Common myeloid progenitor, CD34-positive (primary cell): ENCODE measurements at regions not wholly inside any gene's neighbourhood (a gene's known extent, or its start where the extent isn't known, plus 50 kb on each side); places are given as distances from the start of the nearest gene placed in this dataset.

Experiments used
- CTCF ChIA-PET: fragments of 350-600 bp; sonication (Branson Sonifier 250); formaldehyde crosslinking; loops from one replicate; lab custom pipeline; 2021; ENCODE audit warnings: antibody characterized with exemption; lab: Charles Lee
- POLR2A ChIA-PET: fragments of 350-600 bp; sonication (Branson Sonifier 250); formaldehyde crosslinking; loops from one replicate; lab custom pipeline; 2021; ENCODE audit warnings: antibody characterized with exemption; lab: Charles Lee
- DNase-seq, 3 donors: peaks; one replicate each; pipeline versions ENCODE4 v3.0.0 to v3.0.0-alpha.2; 2013
- H3K27ac ChIP-seq, 2 experiments: 1 replicate in 1 of 2; 2 replicates in 1 of 2; pipeline ENCODE4 v1.7.0; 2013; ENCODE audit warnings: inconsistent platforms in 2 of 2, low read length in 2 of 2, mild to moderate bottlenecking in 2 of 2, low read depth in 1 of 2, moderate library complexity in 1 of 2; ENCODE audit not compliant: severe bottlenecking in 2 of 2, insufficient read depth in 1 of 2, poor library complexity in 1 of 2
- H3K27me3 ChIP-seq, 5 experiments: replicated peaks in 2 of 5; 1 replicate in 3 of 5; 2 replicates in 2 of 5; pipeline versions ENCODE4 v1.6.1 to v1.7.0; 2013; ENCODE audit warnings: low read length in 4 of 5, mild to moderate bottlenecking in 2 of 5, moderate library complexity in 2 of 5, inconsistent platforms in 1 of 5; ENCODE audit not compliant: insufficient read depth in 5 of 5, control insufficient read depth in 4 of 5
- H3K36me3 ChIP-seq, 4 experiments: 1 replicate in 2 of 4; 2 replicates in 2 of 4; pipeline versions ENCODE4 v1.6.1 to v1.7.0; 2013; ENCODE audit warnings: low read length in 3 of 4, control low read depth in 1 of 4, mild to moderate bottlenecking in 1 of 4; ENCODE audit not compliant: control insufficient read depth in 4 of 4, insufficient read depth in 4 of 4
- H3K4me1 ChIP-seq, 4 experiments: 1 replicate in 3 of 4; 2 replicates in 1 of 4; pipeline versions ENCODE4 v1.6.1 to v1.7.1; 2013; ENCODE audit warnings: low read length in 3 of 4, mild to moderate bottlenecking in 3 of 4, control low read depth in 1 of 4, inconsistent platforms in 1 of 4, moderate library complexity in 1 of 4; ENCODE audit not compliant: control insufficient read depth in 4 of 4, insufficient read depth in 4 of 4; ENCODE audit errors: control extremely low read depth in 1 of 4
- H3K4me3 ChIP-seq, 7 experiments: 1 replicate in 4 of 7; 2 replicates in 3 of 7; pipeline versions ENCODE4 v1.5.1 to v1.7.0; 2013; ENCODE audit warnings: mild to moderate bottlenecking in 7 of 7, low read length in 6 of 7, moderate library complexity in 6 of 7, inconsistent platforms in 2 of 7, low read depth in 2 of 7, control low read depth in 1 of 7; ENCODE audit not compliant: insufficient read depth in 4 of 7, control insufficient read depth in 1 of 7; ENCODE audit errors: extremely low read depth in 1 of 7
- H3K9me3 ChIP-seq, 5 experiments: 1 replicate in 4 of 5; 2 replicates in 1 of 5; pipeline versions ENCODE4 v1.6.1 to v1.7.1; 2013; ENCODE audit warnings: low read length in 4 of 5, mild to moderate bottlenecking in 2 of 5, inconsistent platforms in 1 of 5, low read depth in 1 of 5, moderate library complexity in 1 of 5; ENCODE audit not compliant: control insufficient read depth in 4 of 5, insufficient read depth in 2 of 5; ENCODE audit errors: control extremely low read depth in 1 of 5
- WGBS: methylation state at CpG from one replicate; pipeline ENCODE4 v1.1.5; 2013; ENCODE audit not compliant: insufficient coverage; 5-methylcytosine and 5-hydroxymethylcytosine counted together

GRCh38 chr3:68032209-68032608 is 377.8 kb upstream of the SUCLG2 start:
- no peak for DNase-seq
- no peaks in the 10 kb centered on the region for H3K4me1 ChIP-seq
- H3K27me3 ChIP-seq: peaks cover 0 to 2% (median 0%) of the 10 kb centered on the region in 5 experiments
- ChIA-PET POLR2A (no interaction called here), CTCF (no interaction called here)
- H3K36me3 ChIP-seq: no peaks in the 10 kb centered on the region
- no peaks in the 10 kb centered on the region for H3K9me3 ChIP-seq
- H3K4me3 ChIP-seq: no peak overlapping the region
- H3K27ac ChIP-seq: no peak overlapping the region

DNA sequence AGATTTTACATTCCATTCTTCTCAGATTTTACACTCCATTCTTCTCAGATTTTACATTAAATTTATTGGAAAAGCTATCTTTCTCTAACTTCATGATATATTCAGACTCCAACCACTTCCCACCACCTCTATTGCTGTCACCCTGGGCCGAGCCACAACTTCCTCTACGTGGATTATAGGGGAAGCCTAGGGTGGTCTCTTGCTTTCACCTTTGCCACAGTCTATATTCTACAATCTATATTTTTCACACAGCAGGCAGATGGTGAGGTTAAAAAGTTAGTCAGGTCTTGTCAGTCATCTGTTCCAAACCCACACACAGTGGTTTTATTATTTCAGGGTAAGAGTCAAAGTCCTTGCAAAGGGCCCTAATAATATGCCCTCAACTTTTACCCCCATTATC is 370.8 kb upstream of the SUCLG2 start:
- H3K4me3 ChIP-seq: no peak overlapping the region
- no peaks in the 10 kb centered on the region for H3K4me1 ChIP-seq
- no CpG with 5 or more reads among the region's 2 CpGs for WGBS
- H3K9me3 ChIP-seq: no peaks in the 10 kb centered on the region
- CTCF ChIA-PET: no interaction called here
- H3K27me3 ChIP-seq: peaks cover 0 to 3% (median 0%) of the 10 kb centered on the region in 5 experiments
- POLR2A ChIA-PET: no interaction called here
- H3K36me3 ChIP-seq: no peaks in the 10 kb centered on the region
- DNase-seq: no peak
- no peak overlapping the region for H3K27ac ChIP-seq

GRCh38 chr3:68019876-68020275 is 365.5 kb upstream of the SUCLG2 start:
- no peak overlapping the region for H3K27ac ChIP-seq
- ChIA-PET POLR2A (no interaction called here), CTCF (no interaction called here)
- WGBS: no CpG with 5 or more reads among the region's 1 CpG
- H3K36me3 ChIP-seq: no peaks in the 10 kb centered on the region
- no peak overlapping the region for H3K4me3 ChIP-seq
- H3K27me3 ChIP-seq: peaks cover 0 to 3% (median 0%) of the 10 kb centered on the region in 5 experiments
- no peaks in the 10 kb centered on the region for H3K9me3 ChIP-seq
- H3K4me1 ChIP-seq: no peaks in the 10 kb centered on the region
- no peak for DNase-seq

GRCh38 chr3:68018275-68018674 is 363.9 kb upstream of the SUCLG2 start:
- H3K4me3 ChIP-seq: no peak overlapping the region
- H3K27ac ChIP-seq: no peak overlapping the region
- H3K27me3 ChIP-seq: peaks cover 0 to 2% (median 0%) of the 10 kb centered on the region in 5 experiments
- ChIA-PET POLR2A (no interaction called here), CTCF (no interaction called here)
- no peaks in the 10 kb centered on the region for H3K4me1 ChIP-seq
- H3K9me3 ChIP-seq: no peaks in the 10 kb centered on the region
- no peak for DNase-seq
- H3K36me3 ChIP-seq: no peaks in the 10 kb centered on the region
- no CpG with 5 or more reads among the region's 1 CpG for WGBS

GRCh38 chr3:68017069-68017468 is 362.7 kb upstream of the SUCLG2 start:
- ChIA-PET POLR2A (no interaction called here), CTCF (no interaction called here)
- H3K27ac ChIP-seq: no peak overlapping the region
- no peak for DNase-seq
- H3K4me3 ChIP-seq: no peak overlapping the region
- no peaks in the 10 kb centered on the region for H3K4me1 ChIP-seq
- no peaks in the 10 kb centered on the region for H3K27me3 ChIP-seq
- no peaks in the 10 kb centered on the region for H3K36me3 ChIP-seq
- H3K9me3 ChIP-seq: no peaks in the 10 kb centered on the region
- 100% methylated on average over 1 of the region's 3 CpGs for WGBS

GRCh38 chr3:68009900-68010299 is 355.5 kb upstream of the SUCLG2 start:
- peaks cover 8 to 47% (median 15%) of the 10 kb centered on the region in 5 experiments for H3K27me3 ChIP-seq
- ChIA-PET POLR2A (no interaction called here), CTCF (no interaction called here)
- no peak for DNase-seq
- H3K27ac ChIP-seq: no peak overlapping the region
- H3K36me3 ChIP-seq: no peaks in the 10 kb centered on the region
- peaks cover 0 to 2% (median 0%) of the 10 kb centered on the region in 4 experiments for H3K4me1 ChIP-seq
- no peak overlapping the region for H3K4me3 ChIP-seq
- WGBS: 92% methylated on average over 2 of the region's 5 CpGs
- H3K9me3 ChIP-seq: no peaks in the 10 kb centered on the region

DNA sequence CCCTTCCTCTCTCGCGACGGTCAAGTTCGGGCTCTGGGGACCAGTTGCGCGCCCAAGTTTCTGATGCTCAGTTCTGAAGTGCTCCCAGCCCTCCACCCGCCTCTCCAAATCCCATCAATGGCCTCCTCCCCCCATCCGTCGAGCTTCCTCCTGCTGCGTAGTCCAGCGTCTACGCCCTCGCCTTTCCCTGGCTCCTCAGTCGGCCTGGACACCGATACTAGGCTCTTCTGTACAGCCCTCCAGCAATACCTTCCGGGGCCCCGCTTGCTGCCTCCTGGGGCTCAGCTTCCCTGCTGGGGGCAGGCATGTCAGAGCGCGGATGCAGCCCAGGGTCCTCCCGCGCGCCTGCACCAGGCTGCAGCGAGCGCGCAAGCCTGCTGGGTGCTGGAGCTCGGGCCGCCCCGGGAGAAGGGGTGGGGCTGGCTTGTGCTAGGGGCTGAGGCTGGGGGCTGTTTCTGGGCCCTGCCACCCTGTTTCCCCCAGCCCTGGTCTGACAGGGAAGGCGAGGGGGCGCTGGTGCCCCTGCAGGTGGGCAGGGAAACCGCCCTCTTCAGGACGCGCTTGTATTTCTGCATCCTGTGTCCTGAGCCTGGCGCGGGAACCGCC is 353.3 kb upstream of the SUCLG2 start:
- Histone ChIP-seq H3K9me3 (no peaks in the 10 kb centered on the region), H3K36me3 (no peaks in the 10 kb centered on the region), H3K4me3 (no peak overlapping the region), H3K27me3 (peaks cover 8 to 47% (median 22%) of the 10 kb centered on the region in 5 experiments), H3K4me1 (peaks cover 0 to 2% (median 0%) of the 10 kb centered on the region in 4 experiments), H3K27ac (no peak overlapping the region)
- under 1% methylated on average over 23 of the region's 36 CpGs for WGBS
- no peak for DNase-seq
- CTCF ChIA-PET: no interaction called here
- POLR2A ChIA-PET: no interaction called here
